Psoas muscle (tissue), 7 donors: ENCODE measurements at regions not wholly inside any gene's neighbourhood (a gene's known extent, or its start where the extent isn't known, plus 50 kb on each side); places are given as distances from the start of the nearest gene placed in this dataset.

Source experiments
- ATAC-seq, 4 donors: fragments of 200-7000 bp; cut with Tn5 transposase; one replicate each; pipeline ENCODE4 v1.9.1; 2020; ENCODE audit warnings: moderate library complexity in 3 of 4, mild to moderate bottlenecking in 2 of 4
- DNase-seq, 2 donors: peaks; one replicate each; pipeline ENCODE4 v3.0.0-alpha.2; 2020
- H3K27ac ChIP-seq: fragments of 200-600 bp; one replicate; pipeline ENCODE4 v1.8.0; 2022
- H3K27me3 ChIP-seq, 3 donors: fragments of 200-600 bp in 1 of 3; one replicate each; pipeline versions ENCODE4 v1.6.1 to v1.8.0; 2013 to 2022; ENCODE audit warnings: low read length in 2 of 3, mild to moderate bottlenecking in 2 of 3, moderate library complexity in 1 of 3; ENCODE audit not compliant: insufficient read depth in 3 of 3
- H3K36me3 ChIP-seq, 2 donors: fragments of 200-600 bp in 1 of 2; one replicate each; pipeline versions ENCODE4 v1.6.1 to v1.8.0; 2013 to 2022; ENCODE audit warnings: low read depth in 1 of 2, mild to moderate bottlenecking in 1 of 2, moderate library complexity in 1 of 2; ENCODE audit not compliant: insufficient read depth in 1 of 2
- H3K4me1 ChIP-seq: fragments of 200-600 bp; one replicate; pipeline ENCODE4 v1.8.0; 2022
- H3K4me3 ChIP-seq: fragments of 200-600 bp; one replicate; pipeline ENCODE4 v1.8.0; 2022; ENCODE audit warnings: mild to moderate bottlenecking
- H3K9me3 ChIP-seq: fragments of 200-600 bp; one replicate; pipeline ENCODE4 v1.8.0; 2022
- WGBS, 3 donors: extraction: QIAGEN DNeasy Blood & Tissue Kit; methylation state at CpG; one replicate each; pipeline versions ENCODE4 v1.1.6 to v1.1.7; 2013; 5-methylcytosine and 5-hydroxymethylcytosine counted together
- intact Hi-C, 2 donors: fragments of 100-400 bp; cut with DNase I; formaldehyde crosslinking; loops; one replicate each; pipeline versions ENCODE4 v1.11.0 to v1.14.2; 2022
- TF ChIP-seq, protein P1 (sequence below): fragments of 200-600 bp; IDR thresholded peaks from one replicate; pipeline ENCODE4 v1.8.0; 2022; ENCODE audit warnings: antibody characterized with exemption
- donor health status: healthy with polysubstance abuse.
- donor health status: DM: no; HTN: no; CAD: no; lungs with moderate emphysema.
- donor health status: Bipolar disorder and iron deficiency.
- donor health status: healthy.
- donor health status: DM: yes; HTN: yes; CAD: no.
- donor health status: DM: no; HTN: no; CAD: no.
- donor health status: DM: yes; HTN: yes; CAD: no.

DNA sequence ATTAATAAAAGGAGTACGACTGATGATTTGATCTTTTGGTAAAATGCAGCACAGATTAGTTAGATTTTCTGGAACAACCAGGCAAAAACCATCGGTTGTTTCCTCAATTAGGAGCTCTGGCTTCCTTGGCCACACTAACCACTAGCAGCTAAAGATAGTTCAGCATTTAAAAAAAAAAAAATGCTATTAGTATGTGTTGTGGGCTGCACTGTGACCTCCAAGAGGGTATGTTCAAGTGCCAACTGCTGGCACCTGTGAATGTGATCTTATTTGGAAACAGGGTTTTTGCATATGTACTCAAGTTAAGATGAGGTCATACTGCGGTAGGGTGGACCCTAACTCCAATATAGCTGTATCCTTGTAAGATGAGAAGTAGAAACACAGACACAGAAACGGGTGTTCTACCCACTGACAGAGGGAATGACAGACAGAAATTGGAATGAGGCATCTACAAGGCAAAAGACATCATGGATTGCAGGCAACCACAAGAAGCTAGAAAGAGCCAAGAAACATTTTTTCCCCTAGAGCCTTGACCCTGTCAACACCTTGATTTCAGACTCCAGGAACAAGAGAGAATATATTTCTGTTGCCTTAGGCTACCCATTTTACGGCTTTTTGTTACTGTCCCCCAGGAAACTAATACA is 534.6 kb upstream of the ROBO2 start:
- no peak overlapping the region for H3K27ac ChIP-seq
- H3K4me1 ChIP-seq = no peaks in the 10 kb centered on the region
- no peaks in the 10 kb centered on the region for H3K36me3 ChIP-seq
- 62 to 70% (median 70%) methylated on average over 5 of the region's 5 CpGs for WGBS, 3 donors
- no peaks in the 10 kb centered on the region for H3K27me3 ChIP-seq
- DNase-seq = no peak
- H3K4me3 ChIP-seq = no peak overlapping the region
- H3K9me3 ChIP-seq = no peaks in the 10 kb centered on the region
- TF ChIP-seq, protein P1, sequence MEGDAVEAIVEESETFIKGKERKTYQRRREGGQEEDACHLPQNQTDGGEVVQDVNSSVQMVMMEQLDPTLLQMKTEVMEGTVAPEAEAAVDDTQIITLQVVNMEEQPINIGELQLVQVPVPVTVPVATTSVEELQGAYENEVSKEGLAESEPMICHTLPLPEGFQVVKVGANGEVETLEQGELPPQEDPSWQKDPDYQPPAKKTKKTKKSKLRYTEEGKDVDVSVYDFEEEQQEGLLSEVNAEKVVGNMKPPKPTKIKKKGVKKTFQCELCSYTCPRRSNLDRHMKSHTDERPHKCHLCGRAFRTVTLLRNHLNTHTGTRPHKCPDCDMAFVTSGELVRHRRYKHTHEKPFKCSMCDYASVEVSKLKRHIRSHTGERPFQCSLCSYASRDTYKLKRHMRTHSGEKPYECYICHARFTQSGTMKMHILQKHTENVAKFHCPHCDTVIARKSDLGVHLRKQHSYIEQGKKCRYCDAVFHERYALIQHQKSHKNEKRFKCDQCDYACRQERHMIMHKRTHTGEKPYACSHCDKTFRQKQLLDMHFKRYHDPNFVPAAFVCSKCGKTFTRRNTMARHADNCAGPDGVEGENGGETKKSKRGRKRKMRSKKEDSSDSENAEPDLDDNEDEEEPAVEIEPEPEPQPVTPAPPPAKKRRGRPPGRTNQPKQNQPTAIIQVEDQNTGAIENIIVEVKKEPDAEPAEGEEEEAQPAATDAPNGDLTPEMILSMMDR = no peak
- no peak for ATAC-seq
- intact Hi-C loops = no loop called here

DNA sequence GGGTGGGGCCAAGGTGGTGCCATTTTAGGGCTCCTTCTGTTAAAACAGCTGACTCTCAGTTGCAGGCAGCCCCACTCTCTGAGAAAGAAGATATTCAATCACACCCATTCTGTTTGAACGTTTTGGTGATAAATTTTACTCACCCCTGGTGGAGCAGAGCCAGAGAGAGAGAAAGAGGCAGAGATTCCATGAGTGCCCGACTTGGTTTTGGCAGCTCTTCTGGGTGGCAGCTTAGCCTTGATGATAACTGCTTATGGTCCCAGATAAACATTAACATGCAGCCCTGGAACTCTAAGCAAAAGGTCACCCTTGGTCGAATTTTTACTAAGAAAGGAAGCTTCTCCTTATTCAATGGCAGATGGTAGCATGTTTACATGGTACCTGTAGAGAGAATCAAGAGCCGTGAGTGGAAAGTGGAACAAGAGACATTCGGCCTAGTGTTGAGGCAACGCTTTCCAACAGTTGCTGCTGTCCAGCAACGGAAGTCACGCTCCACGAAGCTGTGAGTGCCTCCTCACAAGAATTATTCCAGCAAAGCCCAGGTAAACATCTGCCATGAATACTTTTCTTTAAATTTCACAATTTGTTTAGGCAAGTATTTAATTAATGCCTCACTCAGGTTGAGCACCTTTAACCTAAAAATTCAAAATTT is 530.6 kb upstream of the ROBO2 start:
- Histone ChIP-seq H3K9me3 (no peaks in the 10 kb centered on the region), H3K4me3 (no peak overlapping the region), H3K36me3 (no peaks in the 10 kb centered on the region), H3K27ac (no peak overlapping the region), H3K27me3 (no peaks in the 10 kb centered on the region), H3K4me1 (no peaks in the 10 kb centered on the region)
- intact Hi-C loops = no loop called here
- ATAC-seq (no peak), DNase-seq (no peak)
- 73 to 76% (median 74%) methylated on average over 9 of the region's 9 CpGs for WGBS, 3 donors
- TF ChIP-seq, protein P1 = no peak

DNA sequence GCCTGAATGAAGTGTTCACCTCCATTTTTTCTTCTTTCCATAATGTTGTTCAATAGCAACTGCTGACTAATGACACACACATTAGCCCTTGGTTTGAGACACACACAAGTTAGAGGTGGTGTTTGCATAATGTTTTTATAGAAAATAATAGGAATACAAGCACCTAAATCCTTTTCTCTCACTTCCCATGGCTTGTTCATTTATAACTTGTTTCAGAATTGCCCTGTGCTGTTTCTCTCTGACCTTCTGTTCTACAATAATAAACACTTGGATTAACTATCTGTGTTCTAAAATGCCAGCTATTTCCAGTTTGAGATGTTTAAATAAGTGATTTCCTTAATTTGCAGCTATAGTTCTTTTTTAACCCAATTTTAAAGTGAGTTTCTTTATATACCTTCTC is 525.1 kb upstream of the ROBO2 start:
- ATAC-seq (no peak), DNase-seq (no peak)
- no peaks in the 10 kb centered on the region for H3K36me3 ChIP-seq
- H3K9me3 ChIP-seq = no peaks in the 10 kb centered on the region
- intact Hi-C loops = no loop called here
- no peak overlapping the region for H3K4me3 ChIP-seq
- no peaks in the 10 kb centered on the region for H3K4me1 ChIP-seq
- H3K27me3 ChIP-seq = no peaks in the 10 kb centered on the region
- H3K27ac ChIP-seq = no peak overlapping the region
- TF ChIP-seq, protein P1 = no peak

DNA sequence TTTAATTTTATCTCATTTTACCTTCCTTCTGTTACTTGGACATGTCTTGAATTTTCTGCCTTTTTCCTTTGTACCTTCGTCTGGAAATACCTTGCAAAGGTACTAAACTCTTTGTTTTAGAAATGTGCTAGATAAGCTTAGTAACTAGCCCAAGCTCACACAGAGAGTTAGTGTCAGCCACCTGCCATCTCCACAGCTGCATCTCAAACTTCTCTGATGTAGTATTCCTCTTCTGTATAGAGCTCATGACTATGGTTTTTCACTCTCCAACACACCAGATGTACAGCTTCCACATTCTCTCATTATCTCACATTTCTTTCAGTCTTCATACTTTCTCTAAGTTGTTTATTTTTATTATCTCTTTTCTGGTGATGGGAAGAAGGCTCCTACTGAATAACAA is 516.6 kb upstream of the ROBO2 start:
- Histone ChIP-seq H3K36me3 (no peaks in the 10 kb centered on the region), H3K4me1 (no peaks in the 10 kb centered on the region), H3K27ac (no peak overlapping the region), H3K27me3 (no peaks in the 10 kb centered on the region), H3K9me3 (no peaks in the 10 kb centered on the region), H3K4me3 (no peak overlapping the region)
- TF ChIP-seq, protein P1 = no peak
- intact Hi-C loops = no loop called here
- DNase-seq = no peak
- 50 to 66% (median 61%) methylated on average over 1 of the region's 1 CpG for WGBS, 3 donors
- no peak for ATAC-seq

DNA sequence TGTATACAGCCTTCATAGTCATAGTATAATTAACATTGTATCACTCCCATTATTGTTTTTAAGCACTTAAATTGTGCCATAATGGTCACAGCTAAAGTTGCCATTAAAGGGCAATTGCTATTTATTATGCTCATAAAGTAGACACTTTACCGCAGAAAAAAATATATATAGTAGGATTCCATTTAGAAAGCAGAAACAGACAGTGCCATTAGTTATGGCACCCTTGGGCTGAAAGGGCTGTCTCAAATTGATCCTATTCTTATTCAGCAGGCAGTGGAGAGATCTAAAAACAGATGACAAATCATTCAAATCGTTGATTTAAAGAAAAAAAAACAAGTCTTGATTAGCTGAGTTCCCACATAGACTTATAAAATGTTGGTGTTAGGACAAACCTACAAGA is 514.2 kb upstream of the ROBO2 start:
- H3K36me3 ChIP-seq = no peaks in the 10 kb centered on the region
- DNase-seq (no peak), ATAC-seq (no peak)
- no peak overlapping the region for H3K4me3 ChIP-seq
- no peaks in the 10 kb centered on the region for H3K27me3 ChIP-seq
- no peak overlapping the region for H3K27ac ChIP-seq
- intact Hi-C loops = no loop called here
- H3K4me1 ChIP-seq = no peaks in the 10 kb centered on the region
- WGBS, 3 donors = 65 to 70% (median 69%) methylated on average over 2 of the region's 2 CpGs
- TF ChIP-seq, protein P1 = no peak
- no peaks in the 10 kb centered on the region for H3K9me3 ChIP-seq
